Stimulated activated effector memory CD8-positive, alpha-beta T cell treated with anti-CD3 and anti-CD28 coated beads, Interleukin-12 subunit alpha, Interleukin-12 subunit beta, amount 100 ng/mL, for 72 hours (primary cell): ENCODE measurements at regions not wholly inside any gene's neighbourhood (a gene's known extent, or its start where the extent isn't known, plus 50 kb on each side); places are given as distances from the start of the nearest gene placed in this dataset.
"Not testable (repeated sequence)": the region's sequence is repeated elsewhere in the genome, so short reads cannot be mapped to it uniquely, and the experiment has no call there.

ENCODE experiments used
- ATAC-seq: fragments of 150-1000 bp; cut with Tn5 transposase; 2 replicates; pipeline ENCODE4 v1.10.0; 2021
- DNase-seq, 2 donors: peaks; one replicate each; pipeline ENCODE4 v3.0.0; 2021 to 2022; ENCODE audit warnings: low spot score in 2 of 2
- H3K27ac Mint-ChIP-seq: one replicate; pipeline ENCODE4 v1.8.0; 2022; ENCODE audit warnings: mild to moderate bottlenecking, mixed read lengths
- H3K36me3 Mint-ChIP-seq: one replicate; pipeline ENCODE4 v1.8.0; 2022; ENCODE audit warnings: mild to moderate bottlenecking, mixed read lengths
- H3K4me1 Mint-ChIP-seq: one replicate; pipeline ENCODE4 v1.8.0; 2022; ENCODE audit warnings: mixed read lengths
- H3K4me3 Mint-ChIP-seq: one replicate; pipeline ENCODE4 v1.8.0; 2022; ENCODE audit warnings: mild to moderate bottlenecking, mixed read lengths
- H3K9me3 Mint-ChIP-seq: one replicate; pipeline ENCODE4 v1.8.0; 2022; ENCODE audit warnings: mixed read lengths

GRCh38 chr5:92544596-92544995 lies 1036.4 kb downstream of the NR2F1-AS1 start:
- Mint-ChIP-seq H3K4me1 (no peaks in the 10 kb centered on the region), H3K9me3 (no peaks in the 10 kb centered on the region), H3K4me3 (no peak overlapping the region), H3K27ac (no peak overlapping the region), H3K36me3 (no peaks in the 10 kb centered on the region)
- ATAC-seq (no peak), DNase-seq (no peak)

GRCh38 chr5:92544036-92544435 lies 1037.0 kb downstream of the NR2F1-AS1 start:
- DNase-seq = no peak
- no peak for ATAC-seq
- Mint-ChIP-seq H3K4me3 (no peak overlapping the region), H3K27ac (no peak overlapping the region), H3K4me1 (no peaks in the 10 kb centered on the region), H3K9me3 (no peaks in the 10 kb centered on the region), H3K36me3 (no peaks in the 10 kb centered on the region)

DNA sequence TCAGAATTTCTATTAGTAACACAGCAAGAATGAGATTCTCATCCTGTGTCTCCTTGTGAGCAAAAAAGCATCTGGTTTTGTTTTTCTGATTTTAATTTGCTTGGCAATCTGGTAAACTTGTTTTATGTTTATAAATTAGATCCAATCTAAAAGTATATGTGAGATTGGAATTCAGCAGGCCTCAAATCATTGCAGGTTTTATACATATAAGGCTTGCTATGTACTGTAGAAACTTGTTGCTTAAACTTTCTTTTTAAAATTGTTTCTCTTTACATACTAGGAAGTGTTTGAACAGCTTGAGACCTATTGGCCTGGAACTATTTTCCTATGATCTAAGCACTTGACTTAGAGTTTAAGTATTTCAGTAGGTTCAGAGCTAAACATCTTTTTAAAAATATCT lies 1037.8 kb downstream of the NR2F1-AS1 start:
- ATAC-seq (no peak), DNase-seq (no peak)
- Mint-ChIP-seq H3K9me3 (peaks cover under 1% of the 10 kb centered on the region), H3K4me1 (no peaks in the 10 kb centered on the region), H3K36me3 (no peaks in the 10 kb centered on the region), H3K27ac (no peak overlapping the region), H3K4me3 (no peak overlapping the region)

- H3K9me3 Mint-ChIP-seq, ATAC-seq, H3K4me3 Mint-ChIP-seq, DNase-seq, H3K4me1 Mint-ChIP-seq, H3K27ac Mint-ChIP-seq, H3K36me3 Mint-ChIP-seq: not testable (repeated sequence)
These were observed 1039.0 kb downstream of the NR2F1-AS1 start for GRCh38 chr5:92542017-92542416.

DNA sequence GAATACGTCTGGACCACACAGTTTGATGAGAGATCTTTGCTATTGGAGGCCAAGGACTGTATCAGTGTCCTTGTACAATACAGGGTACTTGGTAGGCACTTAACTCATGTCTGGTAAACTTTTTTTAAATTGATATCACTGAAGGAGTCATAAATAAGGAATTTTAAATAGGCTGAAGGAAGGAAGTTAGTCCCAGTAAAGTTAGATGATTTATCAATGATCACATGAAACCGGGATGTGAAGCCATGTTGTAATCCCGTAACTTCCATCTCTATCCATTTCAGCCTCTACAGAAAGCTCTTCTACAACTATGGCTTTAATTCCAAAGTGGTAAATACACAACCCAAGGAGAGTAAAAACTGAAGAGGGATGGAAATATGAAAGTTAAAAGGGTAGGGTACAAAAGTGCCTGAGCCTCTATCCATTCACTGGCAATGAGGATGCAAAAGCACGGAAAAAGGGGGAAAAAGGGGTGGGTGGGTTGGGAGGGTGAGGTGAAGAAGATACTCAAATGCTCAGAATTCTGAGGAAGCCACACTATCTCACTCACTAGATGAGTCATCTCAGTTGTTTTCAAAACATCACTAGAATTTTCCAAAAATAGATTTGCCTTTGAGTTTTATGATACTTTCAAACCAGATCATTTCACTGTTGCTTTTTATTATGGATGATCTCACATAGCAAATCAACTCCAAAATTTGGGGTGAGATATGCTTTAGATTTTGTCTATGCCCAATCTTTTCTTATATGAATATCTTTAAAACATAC lies 1053.5 kb downstream of the NR2F1-AS1 start:
- no peak overlapping the region for H3K4me3 Mint-ChIP-seq
- no peak for ATAC-seq
- no peak for DNase-seq
- no peaks in the 10 kb centered on the region for H3K36me3 Mint-ChIP-seq
- H3K4me1 Mint-ChIP-seq = no peaks in the 10 kb centered on the region
- no peak overlapping the region for H3K27ac Mint-ChIP-seq
- peaks cover 19% of the 10 kb centered on the region for H3K9me3 Mint-ChIP-seq

GRCh38 chr5:92525131-92525530 lies 1055.9 kb downstream of the NR2F1-AS1 start:
- no peaks in the 10 kb centered on the region for H3K36me3 Mint-ChIP-seq
- no peak for ATAC-seq

GRCh38 chr5:92519811-92520632 lies 1061.0 kb downstream of the NR2F1-AS1 start:
- H3K9me3 Mint-ChIP-seq = peaks cover 17% of the 10 kb centered on the region
- H3K27ac Mint-ChIP-seq = no peak overlapping the region
- DNase-seq (no peak), ATAC-seq (no peak)
- H3K4me3 Mint-ChIP-seq = no peak overlapping the region
- H3K36me3 Mint-ChIP-seq = no peaks in the 10 kb centered on the region
- no peaks in the 10 kb centered on the region for H3K4me1 Mint-ChIP-seq

More at GRCh38 chr5:92525131-92525530, 1055.9 kb downstream of the NR2F1-AS1 start:
- no peak for DNase-seq
- H3K9me3 Mint-ChIP-seq = peaks cover 21% of the 10 kb centered on the region
- no peak overlapping the region for H3K4me3 Mint-ChIP-seq
- H3K27ac Mint-ChIP-seq = no peak overlapping the region
- no peaks in the 10 kb centered on the region for H3K4me1 Mint-ChIP-seq

DNA sequence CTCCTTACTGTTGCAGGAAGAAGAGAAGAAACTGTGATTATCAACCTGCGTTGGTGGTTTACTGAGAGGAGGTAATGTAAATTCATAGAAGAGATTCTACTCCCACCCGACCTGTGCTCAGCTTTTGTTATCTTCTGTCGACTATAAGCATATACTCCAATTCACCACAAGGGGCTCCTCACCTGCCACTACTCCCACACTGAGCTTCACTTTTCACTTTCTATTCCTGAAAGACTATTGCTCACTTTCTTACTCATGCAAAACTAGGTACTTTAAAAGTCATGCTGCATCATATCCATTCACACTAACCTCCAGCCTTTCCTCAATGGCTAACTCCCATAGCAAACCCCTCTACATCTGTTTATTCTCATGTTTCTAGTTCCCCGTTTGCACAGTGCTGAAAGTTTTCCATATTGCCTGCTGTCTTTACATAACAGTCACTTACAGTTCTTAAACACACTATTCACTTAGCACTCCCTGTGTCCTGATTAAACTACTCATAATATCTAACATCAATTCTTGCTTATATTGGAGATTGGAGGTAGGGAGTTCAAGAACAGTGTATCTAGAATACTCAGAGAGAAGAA lies 1062.6 kb downstream of the NR2F1-AS1 start:
- H3K9me3 Mint-ChIP-seq = peaks cover 14% of the 10 kb centered on the region
- H3K27ac Mint-ChIP-seq = no peak overlapping the region
- H3K36me3 Mint-ChIP-seq = no peaks in the 10 kb centered on the region
- no peak overlapping the region for H3K4me3 Mint-ChIP-seq
- no peaks in the 10 kb centered on the region for H3K4me1 Mint-ChIP-seq
- ATAC-seq (peak; percentile 61), DNase-seq (no peak)

GRCh38 chr5:92514896-92515295 lies 1066.1 kb downstream of the NR2F1-AS1 start:
- H3K4me1 Mint-ChIP-seq = no peaks in the 10 kb centered on the region
- H3K27ac Mint-ChIP-seq = no peak overlapping the region
- DNase-seq = no peak

GRCh38 chr5:92513067-92513466 lies 1068.0 kb downstream of the NR2F1-AS1 start:
- DNase-seq = no peak
- H3K9me3 Mint-ChIP-seq = peaks cover 24% of the 10 kb centered on the region
- no peak overlapping the region for H3K27ac Mint-ChIP-seq
- H3K4me3 Mint-ChIP-seq = no peak overlapping the region
- peak; percentile 57 for ATAC-seq
- H3K36me3 Mint-ChIP-seq = no peaks in the 10 kb centered on the region
- no peaks in the 10 kb centered on the region for H3K4me1 Mint-ChIP-seq

More at GRCh38 chr5:92514896-92515295, 1066.1 kb downstream of the NR2F1-AS1 start:
- Mint-ChIP-seq H3K9me3 (peaks cover 18% of the 10 kb centered on the region), H3K4me3 (no peak overlapping the region), H3K36me3 (no peaks in the 10 kb centered on the region)
- ATAC-seq = no peak

DNA sequence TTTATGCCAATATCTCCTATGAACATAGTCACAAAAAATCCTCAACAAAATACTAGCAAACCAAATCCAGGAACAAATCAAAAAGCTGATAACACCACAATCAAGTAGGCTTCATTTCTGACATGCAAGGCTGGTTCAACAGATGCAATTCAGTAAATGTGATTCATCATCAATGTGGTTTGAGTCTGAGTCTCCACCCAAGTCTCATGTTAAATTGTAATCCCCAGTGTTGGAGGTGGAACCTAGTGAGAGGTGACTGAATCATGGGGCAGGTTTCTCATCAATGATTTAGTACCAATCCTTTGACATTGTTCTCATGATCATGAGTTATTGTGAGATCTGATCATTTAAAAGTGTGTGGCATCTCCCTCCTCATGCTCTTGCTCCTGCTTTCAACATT lies 1072.7 kb downstream of the NR2F1-AS1 start:
- DNase-seq (no peak), ATAC-seq (no peak)
- no peaks in the 10 kb centered on the region for H3K36me3 Mint-ChIP-seq
- no peaks in the 10 kb centered on the region for H3K4me1 Mint-ChIP-seq
- peaks cover 30% of the 10 kb centered on the region for H3K9me3 Mint-ChIP-seq
- H3K27ac Mint-ChIP-seq = no peak overlapping the region
- no peak overlapping the region for H3K4me3 Mint-ChIP-seq

GRCh38 chr5:92505925-92506324 lies 1075.1 kb downstream of the NR2F1-AS1 start:
- ATAC-seq = no peak
- no peak overlapping the region for H3K27ac Mint-ChIP-seq
- DNase-seq = no peak
- no peaks in the 10 kb centered on the region for H3K4me1 Mint-ChIP-seq
- peaks cover 29% of the 10 kb centered on the region for H3K9me3 Mint-ChIP-seq
- no peaks in the 10 kb centered on the region for H3K36me3 Mint-ChIP-seq
- no peak overlapping the region for H3K4me3 Mint-ChIP-seq

GRCh38 chr5:92505145-92505544 lies 1075.9 kb downstream of the NR2F1-AS1 start:
- DNase-seq (no peak), ATAC-seq (no peak)

GRCh38 chr5:92504346-92504745 lies 1076.7 kb downstream of the NR2F1-AS1 start:
- Mint-ChIP-seq H3K36me3 (no peaks in the 10 kb centered on the region), H3K4me3 (no peak overlapping the region), H3K4me1 (no peaks in the 10 kb centered on the region), H3K9me3 (peaks cover 23% of the 10 kb centered on the region), H3K27ac (no peak overlapping the region)
- DNase-seq = no peak
- no peak for ATAC-seq

More at GRCh38 chr5:92505145-92505544, 1075.9 kb downstream of the NR2F1-AS1 start:
- H3K4me3 Mint-ChIP-seq = no peak overlapping the region
- H3K36me3 Mint-ChIP-seq = no peaks in the 10 kb centered on the region
- H3K27ac Mint-ChIP-seq = no peak overlapping the region
- no peaks in the 10 kb centered on the region for H3K4me1 Mint-ChIP-seq
- peaks cover 23% of the 10 kb centered on the region for H3K9me3 Mint-ChIP-seq

- Mint-ChIP-seq H3K9me3 (peaks cover 22% of the 10 kb centered on the region), H3K4me1 (no peaks in the 10 kb centered on the region)
These were observed 1080.3 kb downstream of the NR2F1-AS1 start for GRCh38 chr5:92500752-92501151.

More at GRCh38 chr5:92500752-92501151, 1080.3 kb downstream of the NR2F1-AS1 start:
- ATAC-seq = no peak
- DNase-seq = no peak
- Mint-ChIP-seq H3K27ac (no peak overlapping the region), H3K36me3 (no peaks in the 10 kb centered on the region), H3K4me3 (no peak overlapping the region)
